GM12892 (cell line): ENCODE measurements at regions not wholly inside any gene's neighbourhood (a gene's known extent, or its start where the extent isn't known, plus 50 kb on each side); places are given as distances from the start of the nearest gene placed in this dataset.

Experiments used
- DNase-seq: peaks from one replicate; pipeline ENCODE4 v3.0.0; 2011; ENCODE audit not compliant: insufficient read length
- FAIRE-seq: peaks from 2 replicates; lab custom pipeline; 2011; peaks lifted over from hg19 to GRCh38; lab: Jason Lieb, UNC
- POLR2A ChIP-seq: IDR thresholded peaks from 2 replicates; pipeline ENCODE4 v1.6.1; 2011; ENCODE audit warnings: low read depth, low read length, control low read depth
- POLR2AphosphoS5 ChIP-seq: IDR thresholded peaks from 2 replicates; pipeline ENCODE4 v1.6.1; 2011; ENCODE audit warnings: low read depth, low read length, control low read depth
- TAF1 ChIP-seq: IDR thresholded peaks from 2 replicates; pipeline ENCODE4 v1.6.1; 2011; ENCODE audit warnings: low read depth, mild to moderate bottlenecking, control low read depth, low read length, borderline replicate concordance

- TF ChIP-seq POLR2A (no peak), TAF1 (no peak), POLR2AphosphoS5 (no peak)
- no peak for DNase-seq
- FAIRE-seq, result no peak
These were observed 65.0 kb upstream of the SLC2A12 start for GRCh38 chr6:134117409-134117808.

- FAIRE-seq, result no peak
- no peak for DNase-seq
- no peak for TF ChIP-seq POLR2A
- no peak for TF ChIP-seq POLR2AphosphoS5
- no peak for TF ChIP-seq TAF1
These were observed 63.3 kb upstream of the SLC2A12 start for GRCh38 chr6:134115715-134116074.

GRCh38 chr6:134114918-134115714, 62.7 kb upstream of the SLC2A12 start:
- DNase-seq (no peak), FAIRE-seq (no peak)
- TF ChIP-seq TAF1 (no peak), POLR2AphosphoS5 (no peak), POLR2A (no peak)

- FAIRE-seq, result no peak
- DNase-seq, result no peak
These were observed 62.1 kb upstream of the SLC2A12 start for GRCh38 chr6:134114489-134114888.

GRCh38 chr6:134111726-134112125, 59.3 kb upstream of the SLC2A12 start:
- no peak for TF ChIP-seq POLR2A
- TF ChIP-seq POLR2AphosphoS5, result no peak
- TF ChIP-seq TAF1, result no peak
- FAIRE-seq (no peak), DNase-seq (no peak)

More at GRCh38 chr6:134114489-134114888, 62.1 kb upstream of the SLC2A12 start:
- TF ChIP-seq TAF1, result no peak
- TF ChIP-seq POLR2A, result no peak
- TF ChIP-seq POLR2AphosphoS5, result no peak

GRCh38 chr6:134111062-134111677, 58.7 kb upstream of the SLC2A12 start:
- TF ChIP-seq POLR2A (no peak), POLR2AphosphoS5 (no peak), TAF1 (no peak)
- FAIRE-seq (peak; percentile 14), DNase-seq (peak; percentile 32)

GRCh38 chr6:134106702-134107101, 54.3 kb upstream of the SLC2A12 start:
- TF ChIP-seq POLR2AphosphoS5 (no peak), TAF1 (no peak), POLR2A (no peak)
- no peak for DNase-seq
- no peak for FAIRE-seq

GRCh38 chr6:134105940-134106339, 53.5 kb upstream of the SLC2A12 start:
- FAIRE-seq, result no peak
- TF ChIP-seq POLR2A (no peak), POLR2AphosphoS5 (no peak)
- DNase-seq, result no peak

GRCh38 chr6:134103006-134103405, 50.6 kb upstream of the SLC2A12 start:
- DNase-seq, result no peak
- TF ChIP-seq POLR2A, result no peak
- no peak for TF ChIP-seq TAF1
- TF ChIP-seq POLR2AphosphoS5, result no peak
- no peak for FAIRE-seq
